ENCODE measurements at regions not wholly inside any gene's neighbourhood (a gene's known extent, or its start where the extent isn't known, plus 50 kb on each side); places are given as distances from the start of the nearest gene placed in this dataset.

DNA sequence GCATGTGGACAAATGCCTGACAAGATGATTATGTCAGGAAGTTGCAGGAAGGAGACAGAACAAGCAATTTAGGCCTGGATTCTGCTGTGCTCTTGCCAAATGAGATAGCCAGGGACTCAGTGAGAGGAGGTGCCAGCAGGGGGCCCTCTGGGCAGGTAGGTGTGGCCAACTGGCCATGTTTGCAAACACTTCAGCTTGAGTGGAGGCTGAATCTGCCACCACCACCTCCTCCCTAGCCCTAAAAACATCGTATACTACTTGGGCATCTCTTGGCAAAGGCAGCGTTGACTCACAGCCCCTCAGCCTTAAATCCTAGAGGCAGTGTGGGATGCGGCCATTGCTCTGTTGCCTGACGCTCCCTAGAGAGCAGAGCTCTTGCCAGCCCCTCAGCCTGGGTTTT lies 95.1 kb upstream of the PLET1 start:
- no peak for DNase-seq (ENCODE audit: low read depth in 3 of 3)

DNA sequence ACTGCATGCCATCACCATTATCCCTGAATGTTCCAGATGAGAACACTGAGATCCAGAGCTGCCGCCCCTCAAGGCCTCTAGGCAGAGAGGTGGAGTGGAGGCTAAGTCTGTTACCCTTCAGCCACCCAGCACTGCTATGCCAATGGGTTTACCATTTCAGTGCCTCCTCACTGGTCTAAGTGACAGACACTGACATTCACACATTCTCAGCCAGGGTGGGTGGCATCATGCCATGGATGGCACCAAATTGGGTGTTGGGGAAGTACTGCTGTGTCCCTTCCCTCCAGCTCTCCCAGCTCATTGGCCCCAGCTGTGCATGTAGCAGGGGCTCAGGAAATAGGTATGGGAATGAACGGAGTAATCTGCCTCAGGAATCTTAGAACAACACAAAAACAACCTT lies 96.8 kb upstream of the PLET1 start:
- no peak for DNase-seq (ENCODE audit: low read depth in 3 of 3)

DNA sequence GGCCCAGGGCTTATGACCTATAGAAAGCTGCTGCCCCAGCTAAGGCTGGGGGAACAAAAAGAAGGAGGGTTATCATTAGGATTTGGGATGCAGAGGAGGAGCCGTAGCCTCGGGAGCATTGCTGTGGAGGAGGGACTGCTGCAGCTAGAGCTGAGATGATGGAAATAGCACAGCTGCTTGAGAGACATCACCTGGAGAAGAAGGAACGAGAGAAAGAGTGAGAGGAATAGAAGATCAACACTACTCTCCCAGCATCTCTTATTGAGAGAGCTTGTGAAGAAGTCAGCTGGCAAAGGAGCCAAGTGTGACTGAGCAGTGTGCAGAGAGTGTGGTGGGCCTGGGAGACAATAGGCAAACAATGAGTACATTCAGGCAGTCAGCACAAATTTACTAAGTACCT lies 100.7 kb upstream of the PLET1 start:
- DNase-seq (ENCODE audit: low read depth in 3 of 3): no peak

DNA sequence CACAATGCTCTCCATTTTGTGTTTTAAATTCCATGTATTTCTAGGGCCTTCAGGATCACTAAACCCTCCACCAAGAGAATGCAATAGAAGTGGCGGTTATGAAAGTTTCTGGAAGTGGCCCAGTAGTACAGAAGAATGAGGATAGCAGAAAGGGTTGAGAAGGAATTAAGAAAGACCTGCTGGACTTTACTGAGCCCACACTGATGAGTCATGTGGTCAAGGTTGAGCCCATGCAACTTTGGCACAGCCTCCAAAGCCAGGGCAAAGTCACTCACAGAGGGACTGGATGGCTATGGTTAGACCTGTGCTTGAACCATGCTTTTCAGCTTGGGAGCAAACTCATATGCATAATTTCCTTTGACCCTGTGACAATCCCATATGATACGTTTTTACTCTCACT lies 102.9 kb upstream of the PLET1 start:
- DNase-seq (ENCODE audit: low read depth in 3 of 3): no peak

DNA sequence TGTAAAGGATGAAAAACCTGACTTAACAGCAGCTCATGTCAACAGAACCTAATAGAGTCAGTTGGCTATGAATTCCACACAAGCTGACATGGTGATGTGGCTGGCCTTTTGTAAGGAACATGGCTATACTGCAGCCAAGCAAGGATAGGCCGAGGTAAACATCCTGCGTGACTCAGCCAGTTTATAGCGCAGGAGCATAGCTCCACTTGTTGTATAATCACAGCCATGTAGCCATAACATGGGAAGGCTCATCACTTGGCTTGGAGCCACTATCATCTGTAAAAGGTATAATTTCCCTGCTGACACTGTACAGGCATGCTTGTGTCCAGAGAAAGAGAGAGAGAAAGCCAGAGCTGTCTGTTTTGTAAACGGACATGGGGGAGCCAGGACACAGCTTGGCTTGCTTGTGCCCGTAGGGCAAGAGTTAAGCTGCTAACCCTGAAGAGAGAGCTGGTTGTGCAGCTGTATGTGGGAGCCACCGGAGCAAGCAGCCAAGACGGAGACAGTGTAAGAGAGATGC lies 104.4 kb upstream of the PLET1 start:
- DNase-seq (ENCODE audit: low read depth in 3 of 3): no peak

DNA sequence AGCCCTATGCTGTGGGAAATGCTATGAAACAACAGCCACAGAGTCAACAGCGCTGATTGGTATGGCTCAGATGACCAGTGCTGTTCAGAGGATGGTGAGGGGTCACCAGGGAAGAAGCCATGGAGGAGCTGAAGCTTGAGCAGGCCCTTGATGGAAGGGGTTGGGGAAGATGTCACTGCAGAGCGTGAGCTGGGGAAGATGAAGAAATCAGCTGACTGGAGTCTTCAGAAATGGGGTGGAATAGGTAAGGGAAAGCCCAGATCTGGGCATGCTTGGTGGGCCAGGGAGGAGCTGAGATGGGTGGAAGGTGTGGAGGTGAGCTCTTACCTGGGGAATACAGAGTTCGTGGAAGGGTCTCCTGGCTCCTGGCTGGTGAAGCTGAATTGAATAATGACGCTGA lies 105.4 kb upstream of the PLET1 start:
- DNase-seq (ENCODE audit: low read depth in 3 of 3): no peak

DNA sequence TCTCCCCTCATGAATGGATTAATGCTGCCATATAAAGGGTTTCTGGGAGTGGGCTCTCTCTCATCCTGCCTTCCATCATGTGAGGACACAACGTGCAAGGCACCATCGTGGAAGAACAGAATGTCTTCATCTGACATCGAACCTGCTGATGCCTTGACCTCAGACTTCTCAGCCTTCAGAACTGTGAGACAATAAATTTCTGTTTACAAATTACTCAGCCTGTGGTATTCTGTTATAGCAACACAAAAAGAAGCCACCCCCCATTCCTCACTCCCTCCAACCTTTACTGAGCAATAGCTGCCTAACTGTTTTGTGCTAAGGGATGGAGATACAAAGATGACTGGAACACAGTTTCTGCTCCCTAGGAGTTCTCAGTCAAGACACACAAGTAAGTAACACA lies 106.1 kb upstream of the PLET1 start:
- no peak for DNase-seq (ENCODE audit: low read depth in 3 of 3)

DNA sequence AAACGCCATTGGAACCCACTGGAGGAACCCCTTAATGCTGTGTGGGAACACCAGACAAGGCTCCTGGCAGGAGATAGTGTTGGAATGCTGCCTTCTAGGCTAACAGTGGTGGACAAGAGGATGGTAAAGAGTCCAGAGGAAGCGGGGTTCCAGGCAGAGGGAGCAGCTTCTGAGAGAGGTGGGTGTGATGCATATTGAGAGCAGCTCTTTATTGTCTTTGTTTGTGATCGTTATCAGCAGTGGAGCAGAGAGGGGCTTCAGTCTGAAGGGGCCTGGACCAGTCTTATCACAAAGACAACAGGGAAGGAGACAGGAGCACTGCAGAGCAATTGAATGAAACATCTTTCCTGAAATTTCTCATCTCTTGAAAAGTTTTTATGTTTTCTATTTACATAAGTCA lies 106.8 kb upstream of the PLET1 start:
- no peak for DNase-seq (ENCODE audit: low read depth in 3 of 3)

DNA sequence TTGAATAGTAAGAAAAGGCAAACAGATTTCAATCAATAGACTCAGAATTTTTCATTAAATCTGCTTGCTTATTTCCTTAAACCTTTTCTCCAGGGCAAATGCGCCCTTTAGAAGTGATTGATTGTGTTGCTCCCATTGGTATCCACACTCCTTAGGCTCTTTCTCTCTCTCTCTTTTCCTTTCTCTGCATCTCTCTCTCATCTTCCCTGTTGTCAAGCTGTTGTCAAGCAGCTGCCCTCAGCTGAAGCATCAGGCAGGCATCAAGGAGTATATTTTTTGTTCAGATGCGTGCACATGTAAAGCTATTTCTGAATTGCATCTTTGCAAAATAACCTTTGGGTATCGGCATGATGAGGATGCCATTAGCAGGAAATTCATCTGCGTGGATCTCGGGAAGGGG lies 107.2 kb upstream of the PLET1 start:
- DNase-seq (ENCODE audit: low read depth in 3 of 3): no peak

DNA sequence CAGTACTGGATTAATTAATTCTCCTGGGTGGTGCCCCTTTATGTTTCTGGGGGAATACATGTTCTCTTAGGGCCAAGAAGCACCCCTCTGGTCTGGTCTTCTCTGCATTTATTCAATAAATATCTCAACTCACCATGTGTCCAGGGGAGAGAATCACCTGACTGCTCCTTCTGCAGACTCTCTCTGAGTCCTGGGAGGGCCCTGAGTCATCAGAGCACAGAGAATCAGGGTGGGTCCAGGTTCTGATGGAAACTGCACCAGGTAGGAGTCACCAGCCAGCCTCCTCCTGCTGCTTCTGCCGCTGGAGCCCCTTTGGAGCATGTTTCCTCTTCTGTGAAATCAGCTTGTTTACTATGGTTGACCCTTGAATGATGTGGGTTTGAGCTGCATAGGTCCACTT lies 107.7 kb upstream of the PLET1 start:
- no peak for DNase-seq (ENCODE audit: low read depth in 3 of 3)

DNA sequence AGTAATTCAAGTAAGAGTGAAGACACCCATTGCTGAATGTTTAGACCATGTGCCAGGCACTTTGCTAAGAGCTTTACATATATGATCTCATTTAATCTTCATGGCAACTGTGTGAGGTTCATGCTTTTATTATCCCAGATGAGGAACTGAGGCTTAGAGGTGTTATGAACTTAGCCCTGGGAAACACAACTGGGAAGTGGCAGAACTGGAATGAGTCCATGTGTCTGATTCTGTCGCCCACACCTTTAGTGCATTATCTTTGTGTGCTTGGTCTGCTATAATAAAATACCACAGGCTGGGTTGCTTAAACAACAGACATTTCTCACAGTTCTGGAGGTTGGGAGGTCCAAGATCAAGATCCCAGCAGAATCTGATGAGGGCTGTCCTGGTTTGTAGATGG lies 108.7 kb upstream of the PLET1 start:
- no peak for DNase-seq (ENCODE audit: low read depth in 3 of 3)

DNA sequence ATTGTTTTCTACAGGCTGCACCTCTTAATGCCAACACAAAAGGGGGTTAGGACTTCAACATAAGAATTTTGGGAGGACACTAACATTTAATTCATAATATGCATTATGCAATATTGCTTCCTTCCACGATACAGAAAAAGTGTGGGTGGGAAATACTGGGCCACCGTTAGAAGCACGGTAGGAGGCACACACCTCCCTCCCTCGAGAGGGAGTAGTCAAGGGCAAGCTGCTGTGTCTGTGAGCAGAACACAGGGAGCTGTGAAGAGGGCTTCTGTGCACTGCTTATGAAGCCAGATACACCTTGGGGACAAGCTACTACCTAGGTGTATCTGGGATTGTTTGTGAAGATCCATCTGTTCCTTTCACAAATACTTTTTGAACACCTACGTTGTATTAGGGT lies 109.3 kb upstream of the PLET1 start:
- no peak for DNase-seq (ENCODE audit: low read depth in 3 of 3)

DNA sequence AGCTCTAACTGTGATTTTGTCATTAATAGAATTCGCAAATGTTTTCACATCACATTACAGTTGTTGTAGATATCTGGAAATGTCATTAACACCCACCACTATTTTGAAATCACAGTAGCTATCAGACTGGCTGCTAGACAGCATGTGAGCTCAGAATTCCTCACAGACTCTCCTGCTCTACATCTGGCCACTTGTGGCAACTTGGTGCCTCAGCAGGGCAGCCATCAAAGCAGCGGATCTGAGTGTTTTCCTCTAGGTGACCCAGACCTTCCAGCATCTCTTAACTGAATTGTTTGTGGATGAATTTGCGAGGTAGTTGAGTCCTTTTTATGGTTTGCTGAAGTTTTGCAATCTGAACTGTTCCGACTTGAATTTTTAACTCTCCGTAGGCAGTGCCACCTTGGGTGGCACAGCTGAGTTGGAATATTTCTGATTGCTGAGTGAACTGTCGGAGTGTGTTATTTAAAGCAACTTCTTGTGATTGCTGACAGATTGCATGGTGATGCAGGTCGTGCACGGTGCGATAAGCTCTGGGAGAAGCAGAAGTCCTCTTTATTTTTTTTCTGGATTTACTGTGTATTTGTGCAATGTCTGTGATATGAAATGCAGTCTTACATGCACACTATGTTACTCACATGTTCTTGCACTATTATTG lies 114.0 kb upstream of the PLET1 start:
- no peak for DNase-seq (ENCODE audit: low read depth in 3 of 3)

DNA sequence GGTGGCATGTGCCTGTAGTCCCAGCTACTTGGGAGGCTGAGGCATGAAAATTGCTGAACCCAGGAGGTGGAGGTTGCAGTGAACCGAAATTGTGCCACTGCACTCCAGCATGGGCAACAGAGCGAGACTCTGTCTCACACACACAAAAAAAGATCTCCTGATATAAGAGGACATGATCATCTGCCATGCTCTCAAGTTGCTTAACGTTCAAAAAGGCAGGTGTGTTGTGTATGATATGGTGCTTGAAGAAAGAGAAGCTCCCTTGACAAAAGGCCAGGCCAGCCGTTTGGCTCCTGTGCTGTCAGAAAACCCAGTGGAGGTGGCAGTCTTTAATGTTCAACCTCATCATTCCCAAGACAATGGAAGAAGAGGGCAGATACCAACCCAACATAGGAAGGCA lies 117.3 kb upstream of the PLET1 start:
- no peak for DNase-seq (ENCODE audit: low read depth in 3 of 3)

DNA sequence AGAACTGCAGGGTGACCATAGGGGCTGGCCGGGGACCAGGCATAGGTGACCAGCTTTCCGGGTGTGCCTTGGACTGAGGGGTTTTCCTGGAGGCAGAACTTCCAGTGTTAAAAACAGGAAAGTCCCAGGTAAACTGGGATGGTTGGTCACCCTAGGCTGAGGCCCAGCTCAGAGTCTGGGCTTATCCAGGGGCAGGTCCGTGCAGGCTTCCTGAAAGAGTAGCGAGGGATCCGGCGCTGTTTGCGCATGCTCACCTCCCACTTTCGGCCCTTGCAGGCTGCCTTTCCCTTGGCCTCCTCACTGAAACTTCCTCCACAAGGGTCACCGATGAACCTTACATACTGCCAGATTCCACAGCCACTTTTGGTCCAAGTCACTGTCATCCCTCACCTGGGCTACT lies 119.8 kb upstream of the PLET1 start:
- DNase-seq (ENCODE audit: low read depth in 3 of 3): no peak

DNA sequence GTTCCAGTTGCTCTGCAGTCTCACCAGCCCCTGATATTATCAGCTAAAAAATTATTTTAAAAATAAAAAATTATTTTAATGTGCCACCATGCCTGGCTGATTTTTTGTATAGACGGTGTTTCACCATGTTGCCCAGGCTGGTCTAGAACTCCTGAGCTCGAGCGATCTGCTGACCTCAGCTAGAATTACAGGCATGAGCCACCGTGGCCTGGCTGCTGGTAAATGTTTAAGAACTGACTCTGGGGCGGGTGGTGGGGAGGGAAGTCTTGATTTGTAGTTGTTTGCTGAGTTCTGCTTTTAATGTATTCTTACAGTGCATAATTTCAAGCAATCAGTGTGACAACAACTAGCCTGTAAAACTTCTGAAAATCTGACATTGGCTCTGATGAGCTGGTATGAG lies 120.9 kb upstream of the PLET1 start:
- no peak for DNase-seq (ENCODE audit: low read depth in 3 of 3)

DNA sequence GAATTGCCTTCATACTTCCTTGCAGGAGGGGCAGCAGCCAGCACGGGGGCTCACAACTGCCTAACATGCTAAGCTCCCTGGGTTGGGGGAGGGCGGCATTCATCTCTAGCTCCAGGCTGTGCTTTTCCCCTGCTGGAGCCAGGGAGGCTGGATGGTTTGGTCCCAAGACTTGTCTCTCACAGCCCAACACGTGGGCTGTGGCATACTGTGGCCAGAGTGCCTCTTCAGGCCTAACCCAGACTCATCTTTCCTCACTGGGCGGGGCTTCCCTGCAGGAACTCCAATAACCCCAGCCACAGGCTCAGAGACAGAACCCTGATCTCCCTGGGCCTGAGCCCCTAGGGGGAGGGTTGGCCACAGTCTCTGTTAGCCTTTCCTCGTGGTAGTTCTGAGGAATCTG lies 121.9 kb upstream of the PLET1 start:
- DNase-seq (ENCODE audit: low read depth in 3 of 3): no peak

DNA sequence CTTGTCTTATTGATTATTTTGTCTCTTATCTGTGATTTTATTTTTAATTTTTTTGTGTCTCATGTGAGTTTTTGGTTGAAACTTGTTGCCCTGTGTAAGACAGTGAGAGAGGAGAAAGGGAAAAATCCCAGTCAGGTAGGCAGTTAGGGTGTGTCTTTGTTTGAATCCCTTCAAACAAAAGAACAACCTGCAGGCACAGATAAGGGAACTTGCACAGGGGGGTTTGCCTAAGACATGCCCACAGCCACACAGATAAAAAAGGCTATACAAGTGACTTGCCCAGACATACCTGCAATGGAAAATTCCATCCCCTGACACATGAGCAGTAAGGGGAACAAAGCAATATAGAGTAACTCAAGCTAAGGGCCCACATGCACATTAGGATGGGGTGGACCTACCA lies 127.8 kb upstream of the PLET1 start:
- no peak for DNase-seq (ENCODE audit: low read depth in 3 of 3)

DNA sequence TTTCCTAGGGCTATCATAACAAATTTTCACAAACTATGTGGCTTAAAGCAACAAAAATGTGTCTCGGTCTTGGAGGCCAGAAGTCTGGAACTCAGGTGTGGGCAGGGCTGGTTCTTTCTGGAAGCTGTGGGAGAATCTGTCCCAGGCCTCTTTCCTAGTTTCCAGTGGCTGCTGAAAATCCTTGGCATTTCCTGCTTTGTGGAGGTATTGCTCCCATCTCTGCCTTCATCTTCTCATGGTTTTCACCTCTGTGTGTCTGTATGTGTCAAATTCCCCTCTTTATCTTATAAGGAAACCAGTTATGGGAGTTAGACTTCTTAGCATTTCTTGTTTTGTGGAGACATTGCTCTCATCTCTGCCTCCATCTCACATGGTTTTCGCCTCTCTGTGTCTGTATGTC lies 130.4 kb upstream of the PLET1 start:
- no peak for DNase-seq (ENCODE audit: low read depth in 3 of 3)

DNA sequence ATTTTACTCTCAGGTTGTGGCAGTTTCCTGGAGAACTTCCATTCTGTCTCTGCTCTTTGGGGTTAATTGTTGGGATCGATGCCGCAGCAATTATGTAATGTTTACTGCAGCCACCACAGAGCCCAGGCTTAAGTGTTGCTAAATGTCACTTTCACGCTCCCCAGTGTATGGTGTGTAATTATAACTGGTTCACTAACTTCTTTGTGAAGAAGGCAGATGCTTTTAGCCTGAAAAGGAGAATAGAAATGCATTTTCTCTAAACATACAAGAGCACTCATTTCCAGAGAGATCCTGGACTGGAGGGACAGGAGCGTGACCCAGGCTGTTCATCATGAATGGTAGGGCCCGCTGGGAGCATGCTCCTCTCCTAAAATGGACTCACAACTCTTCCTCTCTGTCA lies 132.2 kb upstream of the PLET1 start:
- DNase-seq (ENCODE audit: low read depth in 3 of 3): no peak

DNA sequence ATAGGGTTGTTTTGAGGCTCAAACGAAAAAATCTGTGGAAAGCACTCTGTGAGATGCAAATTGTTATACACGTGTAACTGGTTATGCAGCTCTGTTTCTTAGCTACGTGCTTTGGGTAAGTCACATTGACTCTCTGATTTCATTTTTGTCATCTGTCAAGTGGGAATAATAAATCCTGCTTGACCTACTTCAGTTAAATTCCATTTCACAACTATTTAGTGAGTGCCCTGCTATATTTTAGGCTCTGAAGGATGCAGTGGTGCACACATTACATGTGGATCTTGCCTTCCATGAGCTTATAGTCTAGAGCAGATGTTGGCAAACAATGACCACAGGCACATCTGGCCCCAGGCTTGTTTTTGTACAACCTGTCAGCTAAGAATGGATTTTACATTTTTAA lies 133.6 kb upstream of the PLET1 start:
- no peak for DNase-seq (ENCODE audit: low read depth in 3 of 3)

DNA sequence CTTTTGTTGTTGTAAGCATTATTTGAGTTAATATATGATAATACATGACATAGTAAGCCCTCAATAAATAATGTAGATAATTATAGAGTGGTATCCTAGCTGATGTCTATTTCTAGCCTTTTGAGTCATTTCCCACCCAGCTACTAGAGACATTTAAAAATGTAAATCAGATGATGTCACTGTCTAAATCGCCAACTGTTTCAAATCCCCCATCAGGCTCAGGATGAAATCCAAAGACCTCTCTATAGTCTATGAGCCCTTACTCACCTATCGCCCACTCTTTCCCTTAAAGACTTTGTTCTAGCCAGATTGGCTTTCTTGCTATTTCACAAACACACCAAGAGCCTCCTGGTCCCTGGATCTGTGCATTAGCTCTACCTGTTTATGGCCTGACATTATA lies 135.4 kb upstream of the PLET1 start:
- no peak for DNase-seq (ENCODE audit: low read depth in 3 of 3)

DNA sequence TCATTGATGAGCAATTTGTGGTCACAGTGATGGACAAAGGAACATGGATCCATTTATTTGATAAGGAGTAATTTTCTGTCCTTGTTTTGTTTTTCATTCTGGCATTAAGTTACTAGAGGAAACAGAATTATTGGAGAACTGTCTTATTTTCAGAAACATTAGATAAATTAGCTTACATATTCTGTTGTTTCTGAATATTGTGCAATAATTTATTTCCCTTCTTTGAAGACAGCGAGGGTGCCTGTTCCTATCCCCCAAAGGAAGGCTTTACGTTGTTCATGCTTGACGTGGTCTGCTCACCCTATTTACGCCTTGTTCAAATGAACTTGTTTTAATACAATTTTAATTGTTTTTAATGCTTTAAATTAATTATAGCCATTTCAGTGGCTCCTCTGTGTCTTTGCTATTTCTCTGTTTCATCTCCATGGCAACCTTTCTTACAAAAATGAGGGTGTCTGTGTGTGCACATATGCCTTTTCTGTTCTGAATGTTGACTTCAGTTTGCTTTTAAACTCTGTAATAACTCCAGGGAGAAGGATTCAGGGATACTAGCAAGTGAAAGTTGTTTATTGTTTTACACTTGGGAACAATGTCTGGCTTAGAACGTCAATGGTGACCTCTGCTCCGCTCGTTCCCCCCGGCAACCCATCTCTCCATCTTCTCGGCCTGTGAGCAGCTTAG lies 138.3 kb upstream of the PLET1 start:
- no peak for DNase-seq (ENCODE audit: low read depth in 3 of 3)

DNA sequence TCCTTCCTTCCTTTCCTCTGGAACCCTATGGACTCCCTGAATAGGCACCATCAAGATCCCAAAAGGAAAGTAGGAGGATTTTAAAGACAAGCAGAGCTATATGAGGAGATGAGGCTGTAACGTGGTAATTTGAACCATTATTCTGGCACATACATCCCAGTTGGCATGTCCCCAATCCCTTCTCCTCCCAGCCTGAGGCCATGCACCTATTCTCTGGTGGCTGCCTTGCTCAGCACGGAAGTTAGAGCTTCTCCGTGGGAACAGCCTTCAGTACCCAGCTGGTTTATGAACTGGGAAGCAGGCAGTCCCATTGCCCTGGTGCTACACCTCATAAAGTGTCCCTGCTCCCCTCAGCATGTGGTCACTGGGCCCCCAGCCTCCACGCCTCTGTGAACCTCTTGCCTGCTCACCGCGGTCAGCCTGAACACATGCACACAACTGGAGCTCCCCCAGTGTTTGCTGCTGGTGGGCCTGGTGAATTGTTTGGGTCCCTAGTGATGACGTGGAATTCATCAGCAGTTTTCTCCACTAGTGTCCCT lies 139.9 kb upstream of the PLET1 start:
- no peak for DNase-seq (ENCODE audit: low read depth in 3 of 3)

Measured in stimulated activated CD4-positive, alpha-beta T cell treated with anti-CD3 and anti-CD28 coated beads, TNF-alpha, amount 100 ng/mL, for 4 hours (primary cell).